ENCODE measurements at regions not wholly inside any gene's neighbourhood (a gene's known extent, or its start where the extent isn't known, plus 50 kb on each side); places are given as distances from the start of the nearest gene placed in this dataset.

DNA sequence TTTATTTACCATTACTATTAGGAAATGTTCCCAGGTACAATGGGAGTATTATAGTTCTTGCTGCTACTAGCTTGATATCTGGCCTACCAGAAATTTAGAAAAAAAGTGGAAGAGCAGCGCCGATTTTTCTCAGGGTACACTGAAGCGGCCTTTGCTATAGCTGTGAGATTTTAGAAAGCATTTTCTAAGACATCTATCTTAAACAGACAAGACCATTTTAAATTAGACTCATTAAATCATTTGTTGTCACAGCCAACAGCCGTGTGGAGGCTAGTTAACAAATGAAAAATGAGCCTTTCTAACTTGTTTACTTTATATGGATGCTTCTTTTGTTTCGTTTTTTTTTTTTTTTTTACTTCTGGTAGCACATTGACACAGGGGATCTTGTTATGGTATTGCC, 183.2 kb upstream of the ZRANB2 start:
- TF ChIP-seq CTCF (conservative IDR thresholded peaks at IDR 0.05) (no peak), EZH2 (IDR thresholded peaks at IDR 0.05; ENCODE audit: low read depth) (no peak)

Data from PC-9 (cell line).